GM23338 (cell line): ENCODE measurements at regions not wholly inside any gene's neighbourhood (a gene's known extent, or its start where the extent isn't known, plus 50 kb on each side); places are given as distances from the start of the nearest gene placed in this dataset.

Source experiments
- ATAC-seq: fragments of 200-7000 bp; cut with Tn5 transposase; 3 replicates; pipeline ENCODE4 v1.9.1; 2020
- DNase-seq: peaks from one replicate; pipeline ENCODE4 v3.0.0-alpha.2; 2015; ENCODE audit warnings: low spot score
- H2AFZ ChIP-seq: fragments of 200-600 bp; sonication (generic); 2 replicates; pipeline ENCODE4 v1.8.0; 2016; ENCODE audit warnings: antibody characterized with exemption, mild to moderate bottlenecking, moderate library complexity
- H3F3A ChIP-seq: fragments of 200-600 bp; sonication (generic); replicated peaks from 2 replicates; pipeline ENCODE4 v1.8.0; 2017; ENCODE audit warnings: antibody characterized with exemption, mixed run types, low read depth
- H3K27ac ChIP-seq: fragments of 200-600 bp; sonication (generic); 2 replicates; pipeline ENCODE4 v1.6.1; 2016; ENCODE audit warnings: low read depth
- H3K27me3 ChIP-seq: fragments of 200-600 bp; sonication (generic); 2 replicates; pipeline ENCODE4 v1.8.0; 2016; ENCODE audit warnings: mild to moderate bottlenecking, mixed run types, moderate library complexity; ENCODE audit not compliant: insufficient read depth
- H3K36me3 ChIP-seq: fragments of 200-600 bp; sonication (generic); 2 replicates; pipeline ENCODE4 v1.8.0; 2016; ENCODE audit warnings: mild to moderate bottlenecking; ENCODE audit not compliant: insufficient read depth
- H3K4me1 ChIP-seq: fragments of 200-600 bp; sonication (generic); 2 replicates; pipeline ENCODE4 v1.8.0; 2016; ENCODE audit warnings: mild to moderate bottlenecking, moderate library complexity; ENCODE audit not compliant: insufficient read depth
- H3K4me2 ChIP-seq: fragments of 200-600 bp; sonication (generic); 2 replicates; pipeline ENCODE4 v1.7.1; 2017; ENCODE audit warnings: mixed run types
- H3K4me3 ChIP-seq: fragments of 200-600 bp; sonication (generic); 2 replicates; pipeline ENCODE4 v1.6.1; 2016; ENCODE audit warnings: mixed run types
- H3K79me2 ChIP-seq: fragments of 200-600 bp; sonication (generic); replicated peaks from 2 replicates; pipeline ENCODE4 v1.8.0; 2017; ENCODE audit warnings: mild to moderate bottlenecking; ENCODE audit not compliant: insufficient read depth
- H3K9me2 ChIP-seq: fragments of 200-600 bp; sonication (generic); 2 replicates; pipeline ENCODE4 v1.8.0; 2017; ENCODE audit not compliant: insufficient read depth
- H4K20me1 ChIP-seq: fragments of 200-600 bp; sonication (generic); replicated peaks from 2 replicates; pipeline ENCODE4 v1.8.0; 2017; ENCODE audit warnings: mild to moderate bottlenecking; ENCODE audit not compliant: insufficient read depth
- H3K27ac Mint-ChIP-seq: 2 replicates; pipeline ENCODE4 v1.8.0; 2020; ENCODE audit warnings: inconsistent platforms, mild to moderate bottlenecking, moderate library complexity, mixed read lengths
- H3K27me3 Mint-ChIP-seq: 3 replicates; pipeline ENCODE4 v1.8.0; 2022; ENCODE audit warnings: low read depth, mild to moderate bottlenecking, moderate library complexity, mixed read lengths, inconsistent platforms; ENCODE audit not compliant: insufficient read depth, poor library complexity
- H3K36me3 Mint-ChIP-seq: 3 replicates; pipeline ENCODE4 v1.8.0; 2021; ENCODE audit warnings: low read depth, mild to moderate bottlenecking, inconsistent platforms, moderate library complexity, mixed read lengths
- H3K4me1 Mint-ChIP-seq: 3 replicates; pipeline ENCODE4 v1.8.0; 2020; ENCODE audit warnings: mild to moderate bottlenecking, inconsistent platforms, mixed read lengths
- H3K4me3 Mint-ChIP-seq: 3 replicates; pipeline ENCODE4 v1.8.0; 2021; ENCODE audit warnings: moderate library complexity, mild to moderate bottlenecking, inconsistent platforms, mixed read lengths
- H3K9me3 Mint-ChIP-seq: 3 replicates; pipeline ENCODE4 v1.8.0; 2020; ENCODE audit warnings: moderate library complexity, mild to moderate bottlenecking, inconsistent platforms, mixed read lengths
- CREB1 ChIP-seq: fragments of 250-450 bp; sonication (Bioruptor Pico); IDR thresholded peaks from 2 replicates; pipeline ENCODE4 v1.5.0; 2020; ENCODE audit warnings: low read depth, mild to moderate bottlenecking, moderate library complexity
- EZH2phosphoT487 ChIP-seq: fragments of 200-600 bp; sonication (generic); IDR thresholded peaks from one replicate; pipeline ENCODE4 v1.8.1; 2018; ENCODE audit warnings: antibody characterized with exemption; ENCODE audit not compliant: unreplicated experiment
- POLR2AphosphoS5 ChIP-seq: IDR thresholded peaks from 2 replicates; pipeline ENCODE4 v1.6.1; 2016; ENCODE audit warnings: antibody characterized with exemption, low read depth
- REST ChIP-seq: IDR thresholded peaks from one replicate; pipeline ENCODE4 v1.6.1; 2018; ENCODE audit warnings: antibody characterized with exemption; ENCODE audit not compliant: unreplicated experiment
- STAT1 ChIP-seq: IDR thresholded peaks from one replicate; pipeline ENCODE4 v1.6.1; 2016; ENCODE audit warnings: antibody characterized with exemption; ENCODE audit not compliant: unreplicated experiment
- ZNF114 ChIP-seq: fragments of 250-450 bp; sonication (Bioruptor Pico); IDR thresholded peaks from 2 replicates; pipeline ENCODE4 v1.5.0; 2020; ENCODE audit warnings: mild to moderate bottlenecking, moderate library complexity
- ZNF331 ChIP-seq: fragments of 250-450 bp; sonication (Bioruptor Pico); IDR thresholded peaks from 2 replicates; pipeline ENCODE4 v1.5.0; 2020; ENCODE audit warnings: low read depth, mild to moderate bottlenecking, moderate library complexity
- ZNF462 ChIP-seq: fragments of 250-450 bp; sonication (Bioruptor Pico); IDR thresholded peaks from 2 replicates; pipeline ENCODE4 v1.5.0; 2020; ENCODE audit warnings: mild to moderate bottlenecking, moderate library complexity

GRCh38 chr4:130056286-130056685, 960.3 kb downstream of the C4orf33 start (continued):
- TF ChIP-seq ZNF462 (CRISPR knock-in tag) (no peak), CREB1 (CRISPR knock-in tag) (no peak), POLR2AphosphoS5 (no peak), STAT1 (no peak)

GRCh38 chr4:130064471-130064870, 968.5 kb downstream of the C4orf33 start:
- no peaks in the 10 kb centered on the region for H3K27me3 Mint-ChIP-seq
- no peaks in the 10 kb centered on the region for H4K20me1 ChIP-seq
- no peak for DNase-seq
- H3K27me3 ChIP-seq: no peaks in the 10 kb centered on the region
- no peaks in the 10 kb centered on the region for H3F3A ChIP-seq
- peaks cover 7% of the 10 kb centered on the region; the same call in 1 of the 3 replicates for H3K4me1 Mint-ChIP-seq
- H2AFZ ChIP-seq: no peak overlapping the region
- H3K9me2 ChIP-seq: peaks cover 13% of the 10 kb centered on the region
- no peak overlapping the region for H3K27ac ChIP-seq
- no peaks in the 10 kb centered on the region for H3K36me3 ChIP-seq
- no peak overlapping the region for H3K4me3 Mint-ChIP-seq
- H3K9me3 Mint-ChIP-seq: no peaks in the 10 kb centered on the region
- no peaks in the 10 kb centered on the region for H3K79me2 ChIP-seq
- no peak overlapping the region for H3K4me2 ChIP-seq
- H3K4me3 ChIP-seq: no peak overlapping the region
- peaks cover 47% of the 10 kb centered on the region; the same call in 2 of the 3 replicates for H3K36me3 Mint-ChIP-seq
- peaks cover 6% of the 10 kb centered on the region; the same call in 1 of the 2 replicates for H3K4me1 ChIP-seq
- ATAC-seq: no peak
- H3K27ac Mint-ChIP-seq: no peak overlapping the region
- TF ChIP-seq CREB1 (CRISPR knock-in tag) (no peak), EZH2phosphoT487 (no peak), ZNF114 (CRISPR knock-in tag) (no peak), ZNF331 (CRISPR knock-in tag) (no peak), REST (no peak)
